Nephron (organoid): ENCODE measurements at regions not wholly inside any gene's neighbourhood (a gene's known extent, or its start where the extent isn't known, plus 50 kb on each side); places are given as distances from the start of the nearest gene placed in this dataset.
A peak's percentile ranks its signal among the peaks of the same experiment; 100 is the strongest.

Experiments
- H3K27ac Mint-ChIP-seq, 3 experiments: 2 replicates each; pipeline ENCODE4 v1.8.0; 2020; ENCODE audit warnings: mixed read lengths in 3 of 3, mild to moderate bottlenecking in 2 of 3, moderate library complexity in 1 of 3
- H3K27me3 Mint-ChIP-seq: 2 replicates; pipeline ENCODE4 v1.8.0; 2021; ENCODE audit warnings: low read depth, mild to moderate bottlenecking, moderate library complexity, mixed read lengths
- H3K36me3 Mint-ChIP-seq: 2 replicates; pipeline ENCODE4 v1.8.0; 2020; ENCODE audit warnings: low read depth, mixed read lengths
- H3K4me1 Mint-ChIP-seq: 2 replicates; pipeline ENCODE4 v1.8.0; 2020; ENCODE audit warnings: mixed read lengths
- H3K4me3 Mint-ChIP-seq, 3 experiments: 2 replicates each; pipeline ENCODE4 v1.8.0; 2020; ENCODE audit warnings: mild to moderate bottlenecking in 3 of 3, mixed read lengths in 3 of 3, moderate library complexity in 2 of 3
- H3K9me3 Mint-ChIP-seq: 2 replicates; pipeline ENCODE4 v1.8.0; 2020; ENCODE audit warnings: mixed read lengths
- CTCF ChIP-seq, 3 experiments: fragments of 200-600 bp; sonication (generic); IDR thresholded peaks; one replicate each; pipeline ENCODE4 v1.5.0; 2021; ENCODE audit warnings: antibody characterized with exemption in 3 of 3; ENCODE audit not compliant: unreplicated experiment in 3 of 3

GRCh38 chr9:89747596-89747995 lies 142.8 kb downstream of the GADD45G start:
- Mint-ChIP-seq H3K9me3 (no peaks in the 10 kb centered on the region), H3K27ac (peak overlapping the region in 1 of 3 experiments; percentile 59), H3K4me3 (no peak overlapping the region), H3K27me3 (peaks cover 17% of the 10 kb centered on the region), H3K4me1 (peaks cover 56% of the 10 kb centered on the region), H3K36me3 (no peaks in the 10 kb centered on the region)
- TF ChIP-seq CTCF (IDR thresholded peaks at IDR 0.05; ENCODE audit: unreplicated experiment in 3 of 3) = no peak

- no peak overlapping the region for H3K4me3 Mint-ChIP-seq
- H3K4me1 Mint-ChIP-seq = peaks cover 56% of the 10 kb centered on the region
- no peak for TF ChIP-seq CTCF (IDR thresholded peaks at IDR 0.05; ENCODE audit: unreplicated experiment in 3 of 3)
- H3K36me3 Mint-ChIP-seq = no peaks in the 10 kb centered on the region
- peaks cover 17% of the 10 kb centered on the region for H3K27me3 Mint-ChIP-seq
- peak overlapping the region; percentile 30 to 59 (median 40) for H3K27ac Mint-ChIP-seq
- H3K9me3 Mint-ChIP-seq = no peaks in the 10 kb centered on the region
Observed at GRCh38 chr9:89748021-89748670, 143.3 kb downstream of the GADD45G start.

GRCh38 chr9:89748831-89749499 lies 144.2 kb downstream of the GADD45G start:
- peaks cover 50% of the 10 kb centered on the region for H3K4me1 Mint-ChIP-seq
- H3K36me3 Mint-ChIP-seq = no peaks in the 10 kb centered on the region
- peak overlapping the region in 2 of 3 experiments; percentile 5 to 9 for H3K4me3 Mint-ChIP-seq
- no peak for TF ChIP-seq CTCF (IDR thresholded peaks at IDR 0.05; ENCODE audit: unreplicated experiment in 3 of 3)
- H3K27ac Mint-ChIP-seq = peak overlapping the region; percentile 50 to 87 (median 69)
- H3K27me3 Mint-ChIP-seq = peaks cover 11% of the 10 kb centered on the region
- no peaks in the 10 kb centered on the region for H3K9me3 Mint-ChIP-seq

- Mint-ChIP-seq H3K4me3 (peak overlapping the region in 2 of 3 experiments; percentile 5 to 9), H3K4me1 (peaks cover 50% of the 10 kb centered on the region), H3K27me3 (peaks cover 11% of the 10 kb centered on the region), H3K27ac (peak overlapping the region; percentile 50 to 97 (median 71)), H3K36me3 (no peaks in the 10 kb centered on the region), H3K9me3 (no peaks in the 10 kb centered on the region)
- no peak for TF ChIP-seq CTCF (IDR thresholded peaks at IDR 0.05; ENCODE audit: unreplicated experiment in 3 of 3)
Observed at GRCh38 chr9:89749500-89750116, 144.8 kb downstream of the GADD45G start.

- Mint-ChIP-seq H3K9me3 (no peaks in the 10 kb centered on the region), H3K36me3 (no peaks in the 10 kb centered on the region), H3K27me3 (peaks cover 11% of the 10 kb centered on the region), H3K4me1 (peaks cover 51% of the 10 kb centered on the region), H3K4me3 (no peak overlapping the region), H3K27ac (peak overlapping the region; percentile 28 to 97 (median 71))
- TF ChIP-seq CTCF (IDR thresholded peaks at IDR 0.05; ENCODE audit: unreplicated experiment in 3 of 3) = no peak
Observed at GRCh38 chr9:89750117-89750791, 145.4 kb downstream of the GADD45G start.
